ENCODE measurements at regions not wholly inside any gene's neighbourhood (a gene's known extent, or its start where the extent isn't known, plus 50 kb on each side); places are given as distances from the start of the nearest gene placed in this dataset.

DNA sequence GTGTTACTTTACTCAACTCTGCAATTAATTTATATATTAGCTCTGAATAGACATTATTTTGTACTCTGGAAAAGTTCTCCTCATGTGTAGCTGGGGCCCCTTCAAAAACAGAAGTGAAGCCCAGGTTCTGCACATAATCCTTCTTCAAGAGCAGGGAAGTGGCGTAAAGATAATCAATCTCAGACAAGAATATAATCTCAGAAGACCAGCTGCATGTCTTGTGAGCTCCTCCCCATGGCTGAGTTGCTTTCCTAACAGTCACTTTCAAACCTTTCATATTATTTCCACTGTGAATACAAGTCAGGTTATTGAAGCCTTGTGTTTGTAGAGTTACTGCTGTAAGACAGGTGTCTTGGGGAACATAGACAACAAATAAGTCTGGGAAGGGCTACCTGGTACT lies 691.9 kb downstream of the RFPL4B start:
- TF ChIP-seq, protein P1, sequence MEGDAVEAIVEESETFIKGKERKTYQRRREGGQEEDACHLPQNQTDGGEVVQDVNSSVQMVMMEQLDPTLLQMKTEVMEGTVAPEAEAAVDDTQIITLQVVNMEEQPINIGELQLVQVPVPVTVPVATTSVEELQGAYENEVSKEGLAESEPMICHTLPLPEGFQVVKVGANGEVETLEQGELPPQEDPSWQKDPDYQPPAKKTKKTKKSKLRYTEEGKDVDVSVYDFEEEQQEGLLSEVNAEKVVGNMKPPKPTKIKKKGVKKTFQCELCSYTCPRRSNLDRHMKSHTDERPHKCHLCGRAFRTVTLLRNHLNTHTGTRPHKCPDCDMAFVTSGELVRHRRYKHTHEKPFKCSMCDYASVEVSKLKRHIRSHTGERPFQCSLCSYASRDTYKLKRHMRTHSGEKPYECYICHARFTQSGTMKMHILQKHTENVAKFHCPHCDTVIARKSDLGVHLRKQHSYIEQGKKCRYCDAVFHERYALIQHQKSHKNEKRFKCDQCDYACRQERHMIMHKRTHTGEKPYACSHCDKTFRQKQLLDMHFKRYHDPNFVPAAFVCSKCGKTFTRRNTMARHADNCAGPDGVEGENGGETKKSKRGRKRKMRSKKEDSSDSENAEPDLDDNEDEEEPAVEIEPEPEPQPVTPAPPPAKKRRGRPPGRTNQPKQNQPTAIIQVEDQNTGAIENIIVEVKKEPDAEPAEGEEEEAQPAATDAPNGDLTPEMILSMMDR (IDR thresholded peaks at IDR 0.05): no peak
- no peak for TF ChIP-seq POLR2A (IDR thresholded peaks at IDR 0.05)

Data from esophagus squamous epithelium (tissue), 4 donors.